ENCODE measurements at regions not wholly inside any gene's neighbourhood (a gene's known extent, or its start where the extent isn't known, plus 50 kb on each side); places are given as distances from the start of the nearest gene placed in this dataset.
A peak's percentile ranks its signal among the peaks of the same experiment; 100 is the strongest.

- H3K27me3 Mint-ChIP-seq (ENCODE audit: low read depth): no peaks in the 10 kb centered on the region
- TF ChIP-seq, protein P1, sequence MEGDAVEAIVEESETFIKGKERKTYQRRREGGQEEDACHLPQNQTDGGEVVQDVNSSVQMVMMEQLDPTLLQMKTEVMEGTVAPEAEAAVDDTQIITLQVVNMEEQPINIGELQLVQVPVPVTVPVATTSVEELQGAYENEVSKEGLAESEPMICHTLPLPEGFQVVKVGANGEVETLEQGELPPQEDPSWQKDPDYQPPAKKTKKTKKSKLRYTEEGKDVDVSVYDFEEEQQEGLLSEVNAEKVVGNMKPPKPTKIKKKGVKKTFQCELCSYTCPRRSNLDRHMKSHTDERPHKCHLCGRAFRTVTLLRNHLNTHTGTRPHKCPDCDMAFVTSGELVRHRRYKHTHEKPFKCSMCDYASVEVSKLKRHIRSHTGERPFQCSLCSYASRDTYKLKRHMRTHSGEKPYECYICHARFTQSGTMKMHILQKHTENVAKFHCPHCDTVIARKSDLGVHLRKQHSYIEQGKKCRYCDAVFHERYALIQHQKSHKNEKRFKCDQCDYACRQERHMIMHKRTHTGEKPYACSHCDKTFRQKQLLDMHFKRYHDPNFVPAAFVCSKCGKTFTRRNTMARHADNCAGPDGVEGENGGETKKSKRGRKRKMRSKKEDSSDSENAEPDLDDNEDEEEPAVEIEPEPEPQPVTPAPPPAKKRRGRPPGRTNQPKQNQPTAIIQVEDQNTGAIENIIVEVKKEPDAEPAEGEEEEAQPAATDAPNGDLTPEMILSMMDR (IDR thresholded peaks at IDR 0.05; ENCODE audit: unreplicated experiment): no peak
- peak overlapping the region; percentile 54 for H3K27ac Mint-ChIP-seq
- H3K4me1 Mint-ChIP-seq: peaks cover 32% of the 10 kb centered on the region
- H3K36me3 Mint-ChIP-seq: no peaks in the 10 kb centered on the region
- H3K9me3 Mint-ChIP-seq: peaks cover 5% of the 10 kb centered on the region
- no peak overlapping the region for H3K4me3 Mint-ChIP-seq
- DNase-seq (ENCODE audit: low spot score in 2 of 2, unreplicated experiment in 2 of 2): no peak
These were observed 50.5 kb upstream of the GUCY1A1 start for GRCh38 chr4:155616117-155616516.

- peaks cover 9% of the 10 kb centered on the region for H3K9me3 Mint-ChIP-seq
- H3K4me3 Mint-ChIP-seq: no peak overlapping the region
- H3K36me3 Mint-ChIP-seq: no peaks in the 10 kb centered on the region
- H3K27ac Mint-ChIP-seq: peak overlapping the region; percentile 64
- no peaks in the 10 kb centered on the region for H3K27me3 Mint-ChIP-seq (ENCODE audit: low read depth)
- peaks cover 32% of the 10 kb centered on the region for H3K4me1 Mint-ChIP-seq
- TF ChIP-seq, protein P1 (IDR thresholded peaks at IDR 0.05; ENCODE audit: unreplicated experiment): no peak
- no peak for DNase-seq (ENCODE audit: low spot score in 2 of 2, unreplicated experiment in 2 of 2)
These were observed 51.4 kb upstream of the GUCY1A1 start for GRCh38 chr4:155615081-155615887.

- H3K27ac Mint-ChIP-seq: no peak overlapping the region
- H3K9me3 Mint-ChIP-seq: peaks cover 9% of the 10 kb centered on the region
- TF ChIP-seq, protein P1 (IDR thresholded peaks at IDR 0.05; ENCODE audit: unreplicated experiment): no peak
- H3K36me3 Mint-ChIP-seq: no peaks in the 10 kb centered on the region
- DNase-seq (ENCODE audit: low spot score in 2 of 2, unreplicated experiment in 2 of 2): no peak
- H3K4me3 Mint-ChIP-seq: no peak overlapping the region
- H3K4me1 Mint-ChIP-seq: peaks cover 41% of the 10 kb centered on the region
- no peaks in the 10 kb centered on the region for H3K27me3 Mint-ChIP-seq (ENCODE audit: low read depth)
These were observed 52.4 kb upstream of the GUCY1A1 start for GRCh38 chr4:155614111-155614762.

DNA sequence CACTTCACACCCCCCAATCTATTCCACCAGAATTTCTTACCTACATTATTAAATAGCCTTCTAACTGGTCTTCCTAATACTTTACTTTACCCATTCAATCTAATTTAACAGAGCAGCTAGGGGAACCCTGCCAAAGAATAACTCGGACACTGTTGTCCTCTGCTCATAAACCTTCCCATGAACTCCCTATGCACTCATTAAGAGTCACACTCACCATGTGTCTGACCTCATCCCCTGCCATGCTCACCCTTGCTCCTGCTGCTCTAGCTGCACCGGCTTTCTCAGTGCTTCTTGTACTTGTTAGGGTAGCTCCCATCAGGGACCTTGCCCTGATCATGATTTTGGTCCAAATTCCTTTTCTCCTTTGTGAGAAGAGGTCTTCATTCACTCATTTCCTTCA is 54.6 kb upstream of the GUCY1A1 start:
- no peak overlapping the region for H3K27ac Mint-ChIP-seq
- no peak overlapping the region for H3K4me3 Mint-ChIP-seq
- TF ChIP-seq, protein P1 (IDR thresholded peaks at IDR 0.05; ENCODE audit: unreplicated experiment): no peak
- H3K36me3 Mint-ChIP-seq: no peaks in the 10 kb centered on the region
- DNase-seq (ENCODE audit: low spot score in 2 of 2, unreplicated experiment in 2 of 2): no peak
- H3K27me3 Mint-ChIP-seq (ENCODE audit: low read depth): no peaks in the 10 kb centered on the region
- peaks cover 9% of the 10 kb centered on the region for H3K9me3 Mint-ChIP-seq
- H3K4me1 Mint-ChIP-seq: peaks cover 56% of the 10 kb centered on the region

GRCh38 chr4:155611501-155611900 is 55.1 kb upstream of the GUCY1A1 start:
- Mint-ChIP-seq H3K4me3 (no peak overlapping the region), H3K36me3 (no peaks in the 10 kb centered on the region), H3K27me3 (ENCODE audit: low read depth) (no peaks in the 10 kb centered on the region), H3K9me3 (peaks cover 9% of the 10 kb centered on the region), H3K4me1 (peaks cover 56% of the 10 kb centered on the region), H3K27ac (no peak overlapping the region)
- TF ChIP-seq, protein P1 (IDR thresholded peaks at IDR 0.05; ENCODE audit: unreplicated experiment): no peak
- DNase-seq (ENCODE audit: low spot score in 2 of 2, unreplicated experiment in 2 of 2): no peak

All from mesothelial cell of epicardium (in vitro differentiated cells).